WTC11 (cell line): ENCODE measurements at regions not wholly inside any gene's neighbourhood (a gene's known extent, or its start where the extent isn't known, plus 50 kb on each side); places are given as distances from the start of the nearest gene placed in this dataset.

Experiments
- ELF4 ChIP-seq: sonication (generic); formaldehyde crosslinking; IDR thresholded peaks from 2 replicates; pipeline ENCODE4 v1.8.1; 2022; ENCODE audit warnings: low read depth, mild to moderate bottlenecking, moderate library complexity, missing genetic modification reagents
- NFYB ChIP-seq: sonication (generic); formaldehyde crosslinking; conservative IDR thresholded peaks from 2 replicates; pipeline ENCODE4 v1.8.0; 2022; ENCODE audit warnings: low read depth, missing genetic modification reagents
- RELA ChIP-seq: sonication (generic); formaldehyde crosslinking; IDR thresholded peaks from 2 replicates; pipeline ENCODE4 v1.8.1; 2022; ENCODE audit warnings: missing genetic modification reagents, mild to moderate bottlenecking, borderline replicate concordance
- ZNF219 ChIP-seq: sonication (generic); formaldehyde crosslinking; IDR thresholded peaks from 2 replicates; pipeline ENCODE4 v1.8.0; 2023; ENCODE audit warnings: missing genetic modification reagents, mild to moderate bottlenecking, borderline replicate concordance
- TF ChIP-seq, protein P1 (sequence below): fragments of 200-600 bp; IDR thresholded peaks from 2 replicates; pipeline ENCODE4 v1.8.0; 2022; ENCODE audit warnings: antibody characterized with exemption
- TF ChIP-seq, protein P2 (sequence below): sonication (generic); formaldehyde crosslinking; IDR thresholded peaks from 2 replicates; pipeline ENCODE4 v1.8.0; 2022; ENCODE audit warnings: mild to moderate bottlenecking, missing genetic modification reagents

DNA sequence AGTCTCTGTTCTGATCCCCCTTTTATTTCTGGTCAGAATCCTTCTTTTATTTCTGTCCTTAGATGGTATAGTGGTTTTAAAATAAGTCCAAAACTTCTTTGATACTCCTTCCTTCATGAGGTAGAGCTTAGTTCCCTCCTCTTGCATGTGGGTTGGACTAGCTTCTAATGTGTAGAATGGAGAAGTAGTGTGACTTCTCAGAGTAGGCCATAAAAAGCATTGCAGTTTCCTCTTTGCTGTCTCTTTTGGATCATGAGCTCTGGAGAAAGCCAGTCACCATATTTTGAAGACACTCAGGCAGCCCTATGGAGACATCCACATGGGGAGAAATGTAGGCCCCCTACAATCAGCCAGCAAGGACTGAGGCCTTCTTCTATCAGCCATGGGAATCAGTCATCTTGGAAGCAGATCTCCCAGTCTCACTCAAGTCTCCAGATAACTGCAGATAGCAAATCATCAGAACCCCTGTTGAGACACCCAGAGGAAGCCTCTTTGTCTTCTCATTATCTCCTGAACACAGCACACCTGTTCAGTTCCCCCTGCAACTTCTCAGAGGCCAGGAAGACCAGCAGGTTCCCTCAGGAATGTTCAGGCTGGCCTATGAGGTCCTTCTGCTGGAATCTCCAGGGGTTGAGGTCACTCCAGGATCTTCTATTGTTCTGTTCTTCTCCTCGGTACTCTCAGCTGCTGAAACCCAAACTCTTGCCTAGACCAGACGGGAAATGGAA is 511.9 kb upstream of the ZMIZ1 start:
- TF ChIP-seq NFYB (CRISPR knock-in tag) (no peak), RELA (CRISPR knock-in tag) (no peak), ELF4 (CRISPR knock-in tag) (no peak), ZNF219 (CRISPR knock-in tag) (no peak)
- TF ChIP-seq, protein P1, sequence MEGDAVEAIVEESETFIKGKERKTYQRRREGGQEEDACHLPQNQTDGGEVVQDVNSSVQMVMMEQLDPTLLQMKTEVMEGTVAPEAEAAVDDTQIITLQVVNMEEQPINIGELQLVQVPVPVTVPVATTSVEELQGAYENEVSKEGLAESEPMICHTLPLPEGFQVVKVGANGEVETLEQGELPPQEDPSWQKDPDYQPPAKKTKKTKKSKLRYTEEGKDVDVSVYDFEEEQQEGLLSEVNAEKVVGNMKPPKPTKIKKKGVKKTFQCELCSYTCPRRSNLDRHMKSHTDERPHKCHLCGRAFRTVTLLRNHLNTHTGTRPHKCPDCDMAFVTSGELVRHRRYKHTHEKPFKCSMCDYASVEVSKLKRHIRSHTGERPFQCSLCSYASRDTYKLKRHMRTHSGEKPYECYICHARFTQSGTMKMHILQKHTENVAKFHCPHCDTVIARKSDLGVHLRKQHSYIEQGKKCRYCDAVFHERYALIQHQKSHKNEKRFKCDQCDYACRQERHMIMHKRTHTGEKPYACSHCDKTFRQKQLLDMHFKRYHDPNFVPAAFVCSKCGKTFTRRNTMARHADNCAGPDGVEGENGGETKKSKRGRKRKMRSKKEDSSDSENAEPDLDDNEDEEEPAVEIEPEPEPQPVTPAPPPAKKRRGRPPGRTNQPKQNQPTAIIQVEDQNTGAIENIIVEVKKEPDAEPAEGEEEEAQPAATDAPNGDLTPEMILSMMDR = no peak
- TF ChIP-seq, protein P2, sequence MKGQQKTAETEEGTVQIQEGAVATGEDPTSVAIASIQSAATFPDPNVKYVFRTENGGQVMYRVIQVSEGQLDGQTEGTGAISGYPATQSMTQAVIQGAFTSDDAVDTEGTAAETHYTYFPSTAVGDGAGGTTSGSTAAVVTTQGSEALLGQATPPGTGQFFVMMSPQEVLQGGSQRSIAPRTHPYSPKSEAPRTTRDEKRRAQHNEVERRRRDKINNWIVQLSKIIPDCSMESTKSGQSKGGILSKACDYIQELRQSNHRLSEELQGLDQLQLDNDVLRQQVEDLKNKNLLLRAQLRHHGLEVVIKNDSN (CRISPR knock-in tag) = no peak
